Adipocyte (in vitro differentiated cells): ENCODE measurements at regions not wholly inside any gene's neighbourhood (a gene's known extent, or its start where the extent isn't known, plus 50 kb on each side); places are given as distances from the start of the nearest gene placed in this dataset.

Source experiments
- DNase-seq: peaks from one replicate; pipeline ENCODE4 v3.0.0-alpha.2; 2015; ENCODE audit warnings: low read depth
- H3K27me3 ChIP-seq: replicated peaks from 2 replicates; pipeline ENCODE4 v1.7.0; 2013; ENCODE audit warnings: mild to moderate bottlenecking, low read length, moderate library complexity; ENCODE audit not compliant: control insufficient read depth, insufficient read depth
- H3K36me3 ChIP-seq: 2 replicates; pipeline ENCODE4 v1.7.0; 2013; ENCODE audit warnings: low read length, mild to moderate bottlenecking, moderate library complexity; ENCODE audit not compliant: control insufficient read depth, insufficient read depth, severe bottlenecking
- H3K4me1 ChIP-seq: 2 replicates; pipeline ENCODE4 v1.7.0; 2013; ENCODE audit warnings: mild to moderate bottlenecking, low read length, moderate library complexity; ENCODE audit not compliant: control insufficient read depth, insufficient read depth
- H3K4me3 ChIP-seq: 2 replicates; pipeline ENCODE4 v1.7.0; 2013; ENCODE audit warnings: mild to moderate bottlenecking, low read length, moderate library complexity
- H3K9ac ChIP-seq: 2 replicates; pipeline ENCODE4 v1.7.0; 2013; ENCODE audit warnings: mild to moderate bottlenecking, low read length, moderate library complexity
- H3K9me3 ChIP-seq: 2 replicates; pipeline ENCODE4 v1.7.0; 2013; ENCODE audit warnings: mild to moderate bottlenecking, low read length, moderate library complexity; ENCODE audit not compliant: control insufficient read depth

- DNase-seq: no peak
- Histone ChIP-seq H3K9me3 (peaks cover 21% of the 10 kb centered on the region), H3K36me3 (no peaks in the 10 kb centered on the region), H3K27me3 (no peaks in the 10 kb centered on the region), H3K4me1 (no peaks in the 10 kb centered on the region), H3K9ac (no peak overlapping the region), H3K4me3 (no peak overlapping the region)
Measured at GRCh38 chr2:103512442-103512841, 750.6 kb downstream of the TMEM182 start.

DNA sequence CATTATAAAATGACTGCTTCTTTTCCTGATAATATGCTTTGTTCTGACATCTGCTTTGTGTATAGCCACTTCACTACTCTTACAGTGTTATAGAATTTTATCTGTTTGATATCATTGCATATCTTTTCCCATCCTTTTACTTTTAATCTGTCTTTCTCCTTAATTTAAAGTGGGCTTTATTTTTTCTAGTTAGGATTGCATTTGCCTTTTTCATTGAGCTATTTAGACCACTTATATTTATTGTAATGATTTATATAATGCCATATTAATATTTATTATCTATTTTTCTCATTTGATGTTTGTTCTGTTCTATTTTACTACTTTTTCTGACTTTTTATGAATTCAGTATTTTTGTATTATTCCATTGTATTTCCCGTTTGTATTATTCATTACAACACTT is 758.7 kb downstream of the TMEM182 start:
- H3K9me3 ChIP-seq: peaks cover 8% of the 10 kb centered on the region
- no peaks in the 10 kb centered on the region for H3K36me3 ChIP-seq
- H3K27me3 ChIP-seq: no peaks in the 10 kb centered on the region
- H3K4me1 ChIP-seq: no peaks in the 10 kb centered on the region
- H3K9ac ChIP-seq: no peak overlapping the region
- DNase-seq: no peak
- H3K4me3 ChIP-seq: no peak overlapping the region

DNA sequence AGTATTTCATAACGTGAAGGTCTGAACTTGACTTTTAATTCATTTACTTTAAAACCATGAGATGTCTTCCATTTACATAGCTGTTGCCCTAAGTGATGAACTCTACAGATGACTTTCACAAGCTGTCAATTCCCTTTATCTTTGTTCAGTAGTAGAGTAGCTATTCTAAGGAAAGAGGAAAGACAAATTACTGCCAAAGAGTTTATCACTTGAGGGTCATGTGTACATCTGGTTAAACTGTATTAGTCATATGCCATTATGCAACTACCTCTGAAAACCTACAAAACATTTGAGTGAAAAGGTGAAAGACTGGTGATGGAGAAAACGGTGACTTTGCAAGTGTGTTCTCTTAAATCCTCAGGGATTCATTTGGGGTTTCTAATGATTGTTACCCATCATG is 763.9 kb downstream of the TMEM182 start:
- H3K27me3 ChIP-seq: no peaks in the 10 kb centered on the region
- no peaks in the 10 kb centered on the region for H3K9me3 ChIP-seq
- DNase-seq: no peak

DNA sequence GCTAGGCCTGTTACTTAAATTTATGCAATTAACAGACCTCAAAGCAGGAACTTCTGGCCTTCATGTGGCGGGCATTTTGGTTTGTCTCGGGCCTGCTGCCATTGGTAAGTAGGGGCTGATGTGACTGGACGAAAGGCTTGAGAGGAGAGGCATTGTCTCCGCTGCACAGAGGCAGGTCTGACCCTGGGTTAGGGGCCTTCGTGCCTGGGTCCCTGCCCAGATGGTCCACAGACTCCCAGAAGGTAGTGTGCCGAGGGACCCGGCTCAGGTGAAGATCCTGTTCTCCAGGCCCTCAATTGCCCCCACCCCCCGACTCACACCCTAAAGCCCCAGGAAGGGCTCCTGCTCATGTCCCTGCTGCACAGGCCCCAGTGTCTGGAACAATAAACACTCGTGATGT is 764.9 kb downstream of the TMEM182 start:
- Histone ChIP-seq H3K9me3 (no peaks in the 10 kb centered on the region), H3K4me1 (no peaks in the 10 kb centered on the region), H3K4me3 (no peak overlapping the region), H3K9ac (no peak overlapping the region), H3K36me3 (no peaks in the 10 kb centered on the region), H3K27me3 (no peaks in the 10 kb centered on the region)
- no peak for DNase-seq

More for the DNA sequence above, 763.9 kb downstream of the TMEM182 start:
- no peaks in the 10 kb centered on the region for H3K4me1 ChIP-seq
- H3K4me3 ChIP-seq: no peak overlapping the region
- no peak overlapping the region for H3K9ac ChIP-seq
- H3K36me3 ChIP-seq: no peaks in the 10 kb centered on the region

GRCh38 chr2:103527278-103527677 is 765.4 kb downstream of the TMEM182 start:
- no peaks in the 10 kb centered on the region for H3K4me1 ChIP-seq
- H3K36me3 ChIP-seq: no peaks in the 10 kb centered on the region

DNA sequence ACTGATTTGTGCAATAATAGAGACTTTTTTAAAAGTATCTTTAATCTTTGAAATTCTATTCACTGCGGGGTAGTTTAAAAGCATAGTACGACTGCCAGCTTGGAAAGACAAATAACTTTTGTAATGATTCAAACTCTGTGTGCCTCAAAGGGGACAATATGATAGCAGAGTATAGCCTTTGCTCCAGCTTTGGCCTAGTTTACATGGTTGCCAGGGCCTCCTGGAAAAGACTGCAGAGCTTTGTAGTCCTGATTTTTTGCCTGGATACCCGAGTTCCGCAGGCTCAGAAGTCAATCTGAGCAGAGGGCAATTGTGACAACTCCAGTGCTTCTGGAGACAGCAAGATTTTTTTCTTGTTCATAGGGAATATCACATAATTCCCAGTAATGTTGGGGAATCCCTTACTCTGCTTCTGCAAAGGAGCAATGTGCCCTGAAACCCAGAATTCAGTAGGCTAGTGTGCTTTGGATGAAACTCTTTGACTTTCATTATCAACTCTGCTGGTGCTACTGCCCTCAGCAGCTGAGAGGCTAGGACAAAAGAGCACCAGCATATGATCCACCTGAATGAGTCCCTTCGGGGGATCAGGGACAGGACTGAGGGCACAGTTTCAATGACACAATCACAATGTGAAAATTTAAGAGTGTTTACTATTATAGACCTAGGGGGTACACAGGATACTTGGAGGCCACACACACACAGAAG is 768.1 kb downstream of the TMEM182 start:
- DNase-seq: no peak
- Histone ChIP-seq H3K36me3 (no peaks in the 10 kb centered on the region), H3K4me1 (no peaks in the 10 kb centered on the region), H3K9me3 (no peaks in the 10 kb centered on the region), H3K27me3 (no peaks in the 10 kb centered on the region), H3K4me3 (no peak overlapping the region), H3K9ac (no peak overlapping the region)

More at GRCh38 chr2:103527278-103527677, 765.4 kb downstream of the TMEM182 start:
- Histone ChIP-seq H3K9ac (no peak overlapping the region), H3K9me3 (no peaks in the 10 kb centered on the region), H3K4me3 (no peak overlapping the region), H3K27me3 (no peaks in the 10 kb centered on the region)
- no peak for DNase-seq

DNA sequence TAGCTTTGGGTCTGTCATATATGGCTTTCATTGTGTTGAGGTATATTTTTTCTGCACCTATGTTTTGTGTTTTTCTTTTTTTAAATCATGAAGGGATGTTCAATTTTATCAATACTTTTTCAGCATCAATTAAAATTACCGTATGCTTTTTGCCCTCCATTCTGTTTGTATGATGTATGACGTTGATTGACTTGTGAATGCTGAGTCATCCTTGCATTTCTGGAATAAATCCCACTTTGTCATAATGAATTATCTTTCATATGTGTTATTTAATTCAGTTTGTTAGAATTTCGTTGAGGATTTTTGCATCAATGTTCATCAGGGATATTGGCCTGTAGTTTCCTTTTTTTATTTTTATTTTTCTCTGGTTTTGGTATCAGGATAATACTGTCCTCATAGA is 790.9 kb downstream of the TMEM182 start:
- Histone ChIP-seq H3K27me3 (no peaks in the 10 kb centered on the region), H3K9ac (no peak overlapping the region), H3K4me1 (no peaks in the 10 kb centered on the region), H3K9me3 (no peaks in the 10 kb centered on the region), H3K36me3 (no peaks in the 10 kb centered on the region), H3K4me3 (no peak overlapping the region)
- DNase-seq: no peak

GRCh38 chr2:103594823-103595222 is 833.0 kb downstream of the TMEM182 start:
- DNase-seq: no peak
- Histone ChIP-seq H3K9ac (no peak overlapping the region), H3K4me1 (no peaks in the 10 kb centered on the region), H3K27me3 (no peaks in the 10 kb centered on the region), H3K36me3 (no peaks in the 10 kb centered on the region), H3K9me3 (peaks cover 6% of the 10 kb centered on the region), H3K4me3 (no peak overlapping the region)

GRCh38 chr2:103605071-103605780 is 843.4 kb downstream of the TMEM182 start:
- H3K4me1 ChIP-seq: no peaks in the 10 kb centered on the region
- H3K4me3 ChIP-seq: no peak overlapping the region
- H3K36me3 ChIP-seq: no peaks in the 10 kb centered on the region
- H3K27me3 ChIP-seq: no peaks in the 10 kb centered on the region
- peaks cover 9% of the 10 kb centered on the region for H3K9me3 ChIP-seq
- DNase-seq: no peak
- no peak overlapping the region for H3K9ac ChIP-seq

DNA sequence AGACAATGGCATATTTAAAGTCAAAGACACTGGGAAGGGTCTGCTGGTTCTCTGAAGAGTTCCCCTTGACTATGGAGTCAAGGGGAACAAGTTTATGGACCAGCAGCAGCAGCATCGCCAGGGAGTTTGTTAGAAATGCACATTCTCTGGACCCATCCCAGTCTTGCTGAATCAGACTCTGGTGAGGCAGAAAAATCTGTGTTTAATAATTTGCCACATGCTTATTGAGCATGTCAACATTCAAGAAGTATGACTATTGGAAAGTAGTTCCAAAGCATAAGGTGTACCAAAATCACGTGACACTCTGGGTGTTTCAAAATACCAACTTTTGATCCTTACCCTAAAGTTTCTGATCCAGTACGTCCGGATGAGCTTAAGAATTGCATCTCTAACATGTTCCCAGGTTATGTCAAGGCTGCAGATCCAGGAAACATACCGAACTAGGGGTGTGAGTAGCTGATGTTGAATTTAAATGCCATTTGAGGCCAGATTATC is 853.8 kb downstream of the TMEM182 start:
- Histone ChIP-seq H3K4me1 (no peaks in the 10 kb centered on the region), H3K4me3 (no peak overlapping the region), H3K9me3 (peaks cover 4% of the 10 kb centered on the region), H3K36me3 (no peaks in the 10 kb centered on the region), H3K9ac (no peak overlapping the region), H3K27me3 (no peaks in the 10 kb centered on the region)
- no peak for DNase-seq

GRCh38 chr2:103616891-103617290 is 855.1 kb downstream of the TMEM182 start:
- Histone ChIP-seq H3K4me1 (no peaks in the 10 kb centered on the region), H3K27me3 (no peaks in the 10 kb centered on the region), H3K9ac (no peak overlapping the region), H3K36me3 (no peaks in the 10 kb centered on the region), H3K4me3 (no peak overlapping the region), H3K9me3 (peaks cover 16% of the 10 kb centered on the region)
- no peak for DNase-seq
